ENCODE measurements at regions not wholly inside any gene's neighbourhood (a gene's known extent, or its start where the extent isn't known, plus 50 kb on each side); places are given as distances from the start of the nearest gene placed in this dataset.

- Histone ChIP-seq H4K20me1 (replicated peaks; ENCODE audit: control insufficient read depth, extremely low read depth, insufficient read depth, low read length) (no peaks in the 10 kb centered on the region), H3K36me3 (ENCODE audit: control insufficient read depth in 2 of 2, extremely low read depth in 1 of 2, insufficient read depth in 2 of 2, low read length in 2 of 2) (no peaks in the 10 kb centered on the region), H3K79me2 (ENCODE audit: control insufficient read depth, insufficient read depth, low read length) (no peaks in the 10 kb centered on the region), H3K4me3 (replicated peaks in 1 of 3; ENCODE audit: insufficient read depth in 1 of 3, low read depth in 1 of 3, low read length in 3 of 3) (no peak overlapping the region), H3K9ac (replicated peaks; ENCODE audit: extremely low read depth, insufficient read depth, low read length) (no peak overlapping the region), H2AFZ (ENCODE audit: low read depth, low read length) (no peak overlapping the region), H3K4me2 (ENCODE audit: insufficient read depth, low read length) (no peak overlapping the region), H3K4me1 (ENCODE audit: control insufficient read depth, extremely low read depth, insufficient read depth, low read length) (no peaks in the 10 kb centered on the region), H3K9me3 (replicated peaks; ENCODE audit: control insufficient read depth, insufficient read depth, low read length) (no peaks in the 10 kb centered on the region), H3K27ac (ENCODE audit: insufficient read depth, low read depth, low read length) (no peak overlapping the region), H3K27me3 (ENCODE audit: control insufficient read depth in 2 of 2, insufficient read depth in 2 of 2, low read length in 2 of 2) (no peaks in the 10 kb centered on the region), H3K9me1 (replicated peaks; ENCODE audit: control insufficient read depth, extremely low read depth, insufficient read depth, low read length) (no peaks in the 10 kb centered on the region)
- TF ChIP-seq EZH2 (IDR thresholded peaks at IDR 0.05; ENCODE audit: borderline replicate concordance, low read depth, low read length, severe bottlenecking) (no peak), JUN (IDR thresholded peaks at IDR 0.05; ENCODE audit: borderline replicate concordance, insufficient read depth, insufficient read length, low read depth) (no peak), POLR2AphosphoS5 (IDR thresholded peaks at IDR 0.05; ENCODE audit: insufficient read depth, low read depth, low read length) (no peak), POLR2A (IDR thresholded peaks at IDR 0.05; ENCODE audit: low read depth, low read length) (no peak), GATA2 (IDR thresholded peaks at IDR 0.05; ENCODE audit: insufficient read depth, insufficient read length, low read depth, low read length) (no peak), MYC (IDR thresholded peaks at IDR 0.05; ENCODE audit: low read depth, low read length) (no peak), MAX (IDR thresholded peaks at IDR 0.05; ENCODE audit: insufficient read depth, insufficient read length) (no peak), FOS (IDR thresholded peaks at IDR 0.05; ENCODE audit: borderline replicate concordance, insufficient read depth, low read length) (no peak)
- TF ChIP-seq, protein P1, sequence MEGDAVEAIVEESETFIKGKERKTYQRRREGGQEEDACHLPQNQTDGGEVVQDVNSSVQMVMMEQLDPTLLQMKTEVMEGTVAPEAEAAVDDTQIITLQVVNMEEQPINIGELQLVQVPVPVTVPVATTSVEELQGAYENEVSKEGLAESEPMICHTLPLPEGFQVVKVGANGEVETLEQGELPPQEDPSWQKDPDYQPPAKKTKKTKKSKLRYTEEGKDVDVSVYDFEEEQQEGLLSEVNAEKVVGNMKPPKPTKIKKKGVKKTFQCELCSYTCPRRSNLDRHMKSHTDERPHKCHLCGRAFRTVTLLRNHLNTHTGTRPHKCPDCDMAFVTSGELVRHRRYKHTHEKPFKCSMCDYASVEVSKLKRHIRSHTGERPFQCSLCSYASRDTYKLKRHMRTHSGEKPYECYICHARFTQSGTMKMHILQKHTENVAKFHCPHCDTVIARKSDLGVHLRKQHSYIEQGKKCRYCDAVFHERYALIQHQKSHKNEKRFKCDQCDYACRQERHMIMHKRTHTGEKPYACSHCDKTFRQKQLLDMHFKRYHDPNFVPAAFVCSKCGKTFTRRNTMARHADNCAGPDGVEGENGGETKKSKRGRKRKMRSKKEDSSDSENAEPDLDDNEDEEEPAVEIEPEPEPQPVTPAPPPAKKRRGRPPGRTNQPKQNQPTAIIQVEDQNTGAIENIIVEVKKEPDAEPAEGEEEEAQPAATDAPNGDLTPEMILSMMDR (IDR thresholded peaks at IDR 0.05; ENCODE audit: extremely low read depth in 1 of 2, insufficient read depth in 1 of 2, low read depth in 1 of 2, low read length in 2 of 2) = no peak
- no peak for FAIRE-seq
- DNase-seq (ENCODE audit: low read depth, low spot score) = no peak
- dilution Hi-C loops (cut with MboI; ENCODE audit: extremely low pct_ligation_motif_present, low sequenced_read_pairs) (no loop called here), intact Hi-C loops (cut with micrococcal nuclease) (no loop called here)
- CTCF ChIA-PET = interaction anchor here (1.7 kb wide), 1 partner anchor 13 kb away, joined by 5 read pairs; no protein-coding TSS in a partner anchor
- POLR2A ChIA-PET = no interaction called here
- BruUV-seq (replicated peaks) = no TSS peak
Observed at GRCh38 chr4:1500231-1500965, 94.2 kb upstream of the NKX1-1 start.

All from endothelial cell of umbilical vein (primary cell).